PC-3 (cell line): ENCODE measurements at regions not wholly inside any gene's neighbourhood (a gene's known extent, or its start where the extent isn't known, plus 50 kb on each side); places are given as distances from the start of the nearest gene placed in this dataset.
A peak's percentile ranks its signal among the peaks of the same experiment; 100 is the strongest.

Source experiments
- ATAC-seq: fragments of 200-7000 bp; cut with Tn5 transposase; 2 replicates; pipeline ENCODE4 v1.9.1; 2020; ENCODE audit warnings: mild to moderate bottlenecking, moderate library complexity
- BruUV-seq: library from RNA; stranded (reverse); fragments of 400-500 nt; replicated peaks from 2 replicates; lab custom pipeline; 2021; lab: Mats Ljungman, UMichigan
- CTCF ChIA-PET: fragments of 300-600 bp; sonication (Branson Sonifier 250); formaldehyde crosslinking; loops from one replicate; lab custom pipeline; 2022; ENCODE audit warnings: antibody characterized with exemption; lab: Charles Lee
- POLR2A ChIA-PET: fragments of 300-600 bp; sonication (Branson Sonifier 250); formaldehyde crosslinking; loops from one replicate; lab custom pipeline; 2022; ENCODE audit warnings: antibody characterized with exemption; ENCODE audit not compliant: unreplicated experiment; lab: Charles Lee
- DNase-seq: peaks from one replicate; pipeline ENCODE4 v3.0.0-alpha.2; 2015
- H2AFZ ChIP-seq: fragments of 300-600 bp; sonication (generic); 2 replicates; pipeline ENCODE4 v1.6.0; 2016; ENCODE audit warnings: antibody characterized with exemption, low read length
- H3F3A ChIP-seq: fragments of 300-600 bp; sonication (generic); one replicate; pipeline ENCODE4 v1.6.0; 2017; ENCODE audit warnings: antibody characterized with exemption, low read length, control low read depth, mild to moderate bottlenecking; ENCODE audit not compliant: unreplicated experiment
- H3K27ac ChIP-seq: fragments of 300-600 bp; sonication (generic); 2 replicates; pipeline ENCODE4 v1.5.1; 2016; ENCODE audit warnings: mild to moderate bottlenecking, low read length
- H3K27me3 ChIP-seq: fragments of 300-600 bp; sonication (generic); 2 replicates; pipeline ENCODE4 v1.6.1; 2016; ENCODE audit warnings: low read length, mixed read lengths
- H3K36me3 ChIP-seq: fragments of 300-600 bp; sonication (generic); 2 replicates; pipeline ENCODE4 v1.6.1; 2016; ENCODE audit warnings: low read depth, mixed run types, low read length, mixed read lengths
- H3K4me1 ChIP-seq: fragments of 300-600 bp; sonication (generic); 2 replicates; pipeline ENCODE4 v1.5.1; 2016; ENCODE audit warnings: low read length; ENCODE audit not compliant: insufficient read depth
- H3K4me2 ChIP-seq: fragments of 300-600 bp; sonication (generic); 2 replicates; pipeline ENCODE4 v1.6.0; 2016; ENCODE audit warnings: low read length
- H3K4me3 ChIP-seq: fragments of 300-600 bp; sonication (generic); 2 replicates; pipeline ENCODE4 v1.5.1; 2016; ENCODE audit warnings: mild to moderate bottlenecking, low read length, mixed read lengths
- H3K79me2 ChIP-seq: fragments of 300-600 bp; sonication (generic); 2 replicates; pipeline ENCODE4 v1.6.1; 2017; ENCODE audit warnings: low read length, mixed read lengths
- H3K9ac ChIP-seq: fragments of 300-600 bp; sonication (generic); 2 replicates; pipeline ENCODE4 v1.6.0; 2016; ENCODE audit warnings: mild to moderate bottlenecking, low read length
- H3K9me2 ChIP-seq: fragments of 300-600 bp; sonication (generic); replicated peaks from 2 replicates; pipeline ENCODE4 v1.6.1; 2016; ENCODE audit warnings: mixed run types, low read length, mixed read lengths
- H3K9me3 ChIP-seq: fragments of 300-600 bp; sonication (generic); 2 replicates; pipeline ENCODE4 v1.6.1; 2016; ENCODE audit warnings: low read length, mixed read lengths
- H4K20me1 ChIP-seq: fragments of 300-600 bp; sonication (generic); 2 replicates; pipeline ENCODE4 v1.6.1; 2016; ENCODE audit warnings: low read length, mixed read lengths
- EZH2 ChIP-seq: fragments of 300-600 bp; sonication (generic); IDR thresholded peaks from one replicate; pipeline ENCODE4 v1.6.1; 2017; ENCODE audit warnings: antibody characterized with exemption, mild to moderate bottlenecking, low read length; ENCODE audit not compliant: unreplicated experiment
- EZH2phosphoT487 ChIP-seq: fragments of 300-600 bp; sonication (generic); IDR thresholded peaks from 2 replicates; pipeline ENCODE4 v1.6.1; 2018; ENCODE audit warnings: mild to moderate bottlenecking, antibody characterized with exemption, low read length, borderline replicate concordance
- intact Hi-C: fragments of 100-400 bp; cut with micrococcal nuclease; formaldehyde crosslinking; loops from 2 replicates; pipeline ENCODE4 v1.9.0; 2023
- TF ChIP-seq, protein P1 (sequence below): fragments of 300-600 bp; sonication (generic); conservative IDR thresholded peaks from 2 replicates; pipeline ENCODE4 v1.5.1; 2017; ENCODE audit warnings: antibody characterized with exemption, low read depth, mild to moderate bottlenecking, low read length

DNA sequence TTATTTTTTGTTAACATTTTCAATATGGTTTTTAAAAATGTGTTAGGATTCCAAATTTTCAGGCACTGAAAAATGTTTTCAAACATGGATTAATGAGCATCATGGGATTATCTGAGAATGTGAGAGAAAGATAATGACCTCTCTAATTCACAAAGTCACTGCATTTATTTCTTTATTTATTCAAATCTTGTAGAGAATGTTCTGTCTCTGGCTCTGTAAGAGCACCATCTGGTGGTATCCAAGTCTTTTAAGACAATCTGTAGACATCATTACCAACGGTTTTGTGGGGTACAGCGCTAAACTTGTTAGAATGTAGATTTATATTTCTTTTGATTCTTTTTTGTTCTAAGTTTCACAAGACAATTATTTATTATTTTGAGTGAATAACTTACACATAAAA is 956.0 kb upstream of the NOVA1 start:
- intact Hi-C loops, result no loop called here
- Histone ChIP-seq H3K9me2 (no peaks in the 10 kb centered on the region), H3K4me1 (no peaks in the 10 kb centered on the region), H4K20me1 (no peaks in the 10 kb centered on the region), H2AFZ (no peak overlapping the region), H3K4me2 (no peak overlapping the region), H3K79me2 (no peaks in the 10 kb centered on the region), H3F3A (no peaks in the 10 kb centered on the region), H3K27ac (no peak overlapping the region), H3K4me3 (no peak overlapping the region), H3K36me3 (no peaks in the 10 kb centered on the region), H3K9me3 (no peaks in the 10 kb centered on the region), H3K9ac (no peak overlapping the region), H3K27me3 (no peaks in the 10 kb centered on the region)
- DNase-seq (peak; percentile 29), ATAC-seq (peak; percentile 38; the same call in 1 of the 2 replicates)
- POLR2A ChIA-PET, result interaction anchor here (0.6 kb wide), 1 partner anchor 778 kb away, joined by 10 read pairs; no protein-coding TSS in a partner anchor
- BruUV-seq, result no TSS peak
- CTCF ChIA-PET, result no interaction called here
- TF ChIP-seq, protein P1, sequence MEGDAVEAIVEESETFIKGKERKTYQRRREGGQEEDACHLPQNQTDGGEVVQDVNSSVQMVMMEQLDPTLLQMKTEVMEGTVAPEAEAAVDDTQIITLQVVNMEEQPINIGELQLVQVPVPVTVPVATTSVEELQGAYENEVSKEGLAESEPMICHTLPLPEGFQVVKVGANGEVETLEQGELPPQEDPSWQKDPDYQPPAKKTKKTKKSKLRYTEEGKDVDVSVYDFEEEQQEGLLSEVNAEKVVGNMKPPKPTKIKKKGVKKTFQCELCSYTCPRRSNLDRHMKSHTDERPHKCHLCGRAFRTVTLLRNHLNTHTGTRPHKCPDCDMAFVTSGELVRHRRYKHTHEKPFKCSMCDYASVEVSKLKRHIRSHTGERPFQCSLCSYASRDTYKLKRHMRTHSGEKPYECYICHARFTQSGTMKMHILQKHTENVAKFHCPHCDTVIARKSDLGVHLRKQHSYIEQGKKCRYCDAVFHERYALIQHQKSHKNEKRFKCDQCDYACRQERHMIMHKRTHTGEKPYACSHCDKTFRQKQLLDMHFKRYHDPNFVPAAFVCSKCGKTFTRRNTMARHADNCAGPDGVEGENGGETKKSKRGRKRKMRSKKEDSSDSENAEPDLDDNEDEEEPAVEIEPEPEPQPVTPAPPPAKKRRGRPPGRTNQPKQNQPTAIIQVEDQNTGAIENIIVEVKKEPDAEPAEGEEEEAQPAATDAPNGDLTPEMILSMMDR, result peak; percentile 63
- no peak for TF ChIP-seq EZH2phosphoT487

DNA sequence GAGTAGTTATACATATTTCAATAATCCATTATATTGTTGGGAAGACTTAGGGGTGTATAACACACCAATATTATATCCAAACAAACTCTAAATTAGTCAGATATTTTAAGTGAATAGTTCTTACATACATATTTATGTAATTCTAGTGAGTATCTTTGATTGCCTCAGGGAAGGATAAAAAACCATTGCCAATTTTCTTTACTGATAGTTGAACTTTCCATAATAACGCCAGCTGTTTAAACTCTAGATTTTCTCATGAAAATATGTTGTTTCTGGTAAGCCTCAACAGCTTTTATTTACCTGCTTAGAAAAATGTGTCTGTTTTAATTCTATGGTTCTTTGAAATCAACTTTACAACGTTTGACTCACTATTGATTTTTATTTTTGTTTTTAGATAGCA is 959.6 kb upstream of the NOVA1 start:
- ChIA-PET POLR2A (no interaction called here), CTCF (no interaction called here)
- Histone ChIP-seq H4K20me1 (no peaks in the 10 kb centered on the region), H3K4me1 (peaks cover 4% of the 10 kb centered on the region; the same call in 1 of the 2 replicates), H3K4me2 (no peak overlapping the region), H3K9me3 (no peaks in the 10 kb centered on the region), H3K4me3 (no peak overlapping the region), H3K36me3 (no peaks in the 10 kb centered on the region), H3K27ac (no peak overlapping the region), H3F3A (no peaks in the 10 kb centered on the region), H3K9me2 (no peaks in the 10 kb centered on the region), H2AFZ (no peak overlapping the region), H3K27me3 (no peaks in the 10 kb centered on the region), H3K9ac (no peak overlapping the region), H3K79me2 (no peaks in the 10 kb centered on the region)
- no peak for DNase-seq
- no TSS peak for BruUV-seq
- TF ChIP-seq EZH2phosphoT487 (no peak), EZH2 (no peak)
- TF ChIP-seq, protein P1, result no peak
- ATAC-seq, result no peak
- intact Hi-C loops, result no loop called here

- ChIA-PET CTCF (no interaction called here), POLR2A (no interaction called here)
- no peak for TF ChIP-seq EZH2
- no peak for TF ChIP-seq EZH2phosphoT487
- TF ChIP-seq, protein P1, result no peak
- Histone ChIP-seq H3K9me3 (no peaks in the 10 kb centered on the region), H3K4me2 (no peak overlapping the region), H3K27me3 (no peaks in the 10 kb centered on the region), H3K9me2 (no peaks in the 10 kb centered on the region), H2AFZ (no peak overlapping the region), H3K36me3 (no peaks in the 10 kb centered on the region), H3K9ac (no peak overlapping the region), H4K20me1 (no peaks in the 10 kb centered on the region), H3K4me1 (peaks cover 4% of the 10 kb centered on the region; the same call in 1 of the 2 replicates), H3K4me3 (no peak overlapping the region), H3K79me2 (no peaks in the 10 kb centered on the region), H3F3A (no peaks in the 10 kb centered on the region), H3K27ac (peak overlapping the region; percentile 36; the same call in 1 of the 2 replicates)
- BruUV-seq, result no TSS peak
- peak; percentile 22 for DNase-seq
- ATAC-seq, result peak; percentile 96
- intact Hi-C loops, result loop anchor here (10.0 kb wide), 1 partner anchor 585 kb away; no protein-coding TSS in a partner anchor
Measured at GRCh38 chr14:27559848-27560247, 962.0 kb upstream of the NOVA1 start.
